A549 (cell line): ENCODE measurements at regions not wholly inside any gene's neighbourhood (a gene's known extent, or its start where the extent isn't known, plus 50 kb on each side); places are given as distances from the start of the nearest gene placed in this dataset.

Experiments
- E2F6 ChIP-seq: IDR thresholded peaks from 2 replicates; pipeline ENCODE4 v1.6.1; 2012; ENCODE audit warnings: low read depth, borderline replicate concordance
- PHF8 ChIP-seq: fragments of 200-600 bp; sonication (generic); IDR thresholded peaks from 2 replicates; pipeline ENCODE4 v1.6.1; 2016; ENCODE audit warnings: low read depth, mild to moderate bottlenecking, antibody characterized with exemption, moderate library complexity, borderline replicate concordance
- RAD21 ChIP-seq, 2 experiments: fragments of >200 bp in 1 of 2; sonication (Bioruptor Twin) in 1 of 2; formaldehyde crosslinking in 1 of 2; IDR thresholded peaks in 1 of 2; conservative IDR thresholded peaks in 1 of 2; 2 replicates in 1 of 2; 3 replicates in 1 of 2; pipeline ENCODE4 v1.6.1; 2012 to 2018; ENCODE audit warnings: inconsistent platforms in 1 of 2
- TF ChIP-seq, protein P1 (sequence below): fragments of >200 bp; sonication (Bioruptor Twin); formaldehyde crosslinking; IDR thresholded peaks from 3 replicates; pipeline ENCODE4 v1.5.1; 2016

GRCh38 chr7:142408794-142409193 lies 150.9 kb upstream of the PRSS58 start:
- no peak for TF ChIP-seq RAD21 (conservative IDR thresholded peaks at IDR 0.05 in 1 of 2, IDR thresholded peaks at IDR 0.05 in 1 of 2)
- TF ChIP-seq, protein P1, sequence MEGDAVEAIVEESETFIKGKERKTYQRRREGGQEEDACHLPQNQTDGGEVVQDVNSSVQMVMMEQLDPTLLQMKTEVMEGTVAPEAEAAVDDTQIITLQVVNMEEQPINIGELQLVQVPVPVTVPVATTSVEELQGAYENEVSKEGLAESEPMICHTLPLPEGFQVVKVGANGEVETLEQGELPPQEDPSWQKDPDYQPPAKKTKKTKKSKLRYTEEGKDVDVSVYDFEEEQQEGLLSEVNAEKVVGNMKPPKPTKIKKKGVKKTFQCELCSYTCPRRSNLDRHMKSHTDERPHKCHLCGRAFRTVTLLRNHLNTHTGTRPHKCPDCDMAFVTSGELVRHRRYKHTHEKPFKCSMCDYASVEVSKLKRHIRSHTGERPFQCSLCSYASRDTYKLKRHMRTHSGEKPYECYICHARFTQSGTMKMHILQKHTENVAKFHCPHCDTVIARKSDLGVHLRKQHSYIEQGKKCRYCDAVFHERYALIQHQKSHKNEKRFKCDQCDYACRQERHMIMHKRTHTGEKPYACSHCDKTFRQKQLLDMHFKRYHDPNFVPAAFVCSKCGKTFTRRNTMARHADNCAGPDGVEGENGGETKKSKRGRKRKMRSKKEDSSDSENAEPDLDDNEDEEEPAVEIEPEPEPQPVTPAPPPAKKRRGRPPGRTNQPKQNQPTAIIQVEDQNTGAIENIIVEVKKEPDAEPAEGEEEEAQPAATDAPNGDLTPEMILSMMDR = no peak
- no peak for TF ChIP-seq PHF8
- no peak for TF ChIP-seq E2F6
